ENCODE measurements at regions not wholly inside any gene's neighbourhood (a gene's known extent, or its start where the extent isn't known, plus 50 kb on each side); places are given as distances from the start of the nearest gene placed in this dataset.

- Histone ChIP-seq H3K9me3 (no peaks in the 10 kb centered on the region), H3K36me3 (no peaks in the 10 kb centered on the region), H3K4me1 (no peaks in the 10 kb centered on the region), H3K27me3 (no peaks in the 10 kb centered on the region), H3K4me3 (no peak overlapping the region), H3K27ac (no peak overlapping the region)
- TF ChIP-seq CTCF (IDR thresholded peaks at IDR 0.05) = no peak
- intact Hi-C loops (cut with DNase I) = loop anchor here (10.0 kb wide), 1 partner anchor 1467 kb away; no protein-coding TSS in a partner anchor
- no peak for ATAC-seq
- no peak for DNase-seq
These were observed 616.7 kb downstream of the MCTP2 start for GRCh38 chr15:94848054-94848453.

DNA sequence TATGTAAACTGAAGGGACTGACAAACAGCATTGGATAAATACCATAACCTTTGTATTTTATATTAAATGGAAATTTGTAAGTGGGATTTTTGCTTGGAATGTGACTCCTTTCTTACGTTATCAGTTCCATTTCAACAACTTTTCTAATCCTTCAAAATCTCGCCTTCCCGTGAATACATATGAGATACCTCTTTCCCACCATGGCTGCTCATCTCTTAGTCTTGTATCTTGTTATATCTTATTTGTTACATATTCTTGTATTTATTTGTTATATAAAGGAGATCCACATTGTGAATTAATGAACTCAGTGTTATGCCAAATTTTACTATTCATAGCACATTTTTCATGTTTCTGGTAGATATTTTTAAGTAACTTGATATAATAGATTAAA lies 623.7 kb downstream of the MCTP2 start:
- TF ChIP-seq CTCF (IDR thresholded peaks at IDR 0.05) = no peak
- H3K4me3 ChIP-seq = no peak overlapping the region
- no peak overlapping the region for H3K27ac ChIP-seq
- H3K27me3 ChIP-seq = no peaks in the 10 kb centered on the region
- H3K36me3 ChIP-seq = no peaks in the 10 kb centered on the region
- ATAC-seq (no peak), DNase-seq (no peak)
- H3K9me3 ChIP-seq = no peaks in the 10 kb centered on the region
- intact Hi-C loops (cut with DNase I) = no loop called here
- no peaks in the 10 kb centered on the region for H3K4me1 ChIP-seq

DNA sequence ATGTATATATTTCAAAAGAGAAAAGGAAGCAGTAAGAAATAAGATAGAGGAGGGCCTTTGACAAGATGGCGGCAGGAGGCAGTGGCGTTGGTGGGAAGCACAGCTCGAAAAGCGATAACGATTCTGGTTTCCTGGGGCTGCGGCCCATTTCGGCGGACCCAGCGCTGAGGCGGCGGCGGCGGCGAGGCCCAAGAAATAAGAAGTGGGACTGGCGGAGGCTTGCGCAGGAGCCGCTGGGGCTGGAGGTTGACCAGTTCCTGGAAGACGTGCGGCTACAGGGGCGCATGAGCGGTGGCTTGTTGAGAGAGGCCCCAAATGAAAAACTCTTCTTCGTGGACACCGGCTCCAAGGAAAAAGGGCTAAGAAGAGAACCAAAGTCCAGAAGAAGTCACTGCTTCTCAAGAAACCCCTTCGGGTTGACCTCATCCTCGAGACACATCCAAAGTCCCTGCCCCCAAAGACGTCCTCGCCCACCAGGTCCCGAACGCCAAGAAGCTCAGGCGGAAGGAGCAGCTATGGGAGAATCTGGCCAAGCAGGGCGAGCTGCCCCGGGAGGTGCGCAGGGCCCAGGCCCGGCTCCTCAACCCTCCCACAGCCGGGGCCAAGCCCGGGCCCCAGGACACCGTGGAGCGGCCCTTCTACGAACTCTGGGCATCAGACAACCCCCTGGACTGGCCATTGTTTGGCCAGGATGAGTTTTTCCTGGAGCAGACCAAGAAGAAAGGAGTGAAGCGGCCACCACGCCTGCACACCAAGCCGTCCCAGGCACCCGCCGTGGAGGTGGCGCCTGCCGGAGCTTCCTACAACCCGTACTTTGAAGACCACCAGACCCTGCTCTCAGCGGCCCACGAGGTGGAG lies 624.3 kb downstream of the MCTP2 start:
- TF ChIP-seq CTCF (IDR thresholded peaks at IDR 0.05) = no peak
- Histone ChIP-seq H3K4me1 (no peaks in the 10 kb centered on the region), H3K36me3 (no peaks in the 10 kb centered on the region), H3K9me3 (no peaks in the 10 kb centered on the region), H3K4me3 (no peak overlapping the region), H3K27ac (no peak overlapping the region), H3K27me3 (no peaks in the 10 kb centered on the region)
- intact Hi-C loops (cut with DNase I) = no loop called here
- ATAC-seq (no peak), DNase-seq (no peak)

DNA sequence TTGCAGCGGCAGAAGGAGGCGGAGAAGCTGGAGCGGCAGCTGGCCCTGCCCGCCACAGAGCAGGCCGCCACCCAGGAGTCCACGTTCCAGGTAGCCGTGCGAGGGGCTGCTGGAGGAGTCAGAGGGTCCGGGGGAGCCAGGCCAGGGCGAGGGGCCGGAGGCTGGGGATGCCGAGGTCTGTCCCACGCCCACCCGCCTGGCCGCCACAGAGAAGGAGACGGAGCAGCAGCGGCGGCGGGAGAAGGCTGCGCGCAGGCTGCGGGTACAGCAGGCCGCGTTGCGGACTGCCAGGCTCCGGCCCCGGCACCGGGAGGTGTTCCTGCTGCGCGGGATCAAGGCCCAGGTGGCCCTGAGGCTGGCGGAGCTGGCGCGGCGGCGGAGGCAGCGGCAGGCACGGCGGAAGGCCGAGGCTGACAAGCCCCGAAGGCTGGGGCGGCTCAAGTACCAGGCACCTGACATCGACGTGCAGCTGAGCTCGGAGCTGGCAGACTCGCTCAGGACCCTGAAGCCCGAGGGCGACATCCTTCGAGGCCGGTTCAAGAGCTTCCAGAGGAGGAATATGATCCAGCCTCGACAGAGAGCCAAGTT lies 625.0 kb downstream of the MCTP2 start:
- no peaks in the 10 kb centered on the region for H3K36me3 ChIP-seq
- no peak overlapping the region for H3K4me3 ChIP-seq
- H3K27me3 ChIP-seq = no peaks in the 10 kb centered on the region
- no peak overlapping the region for H3K27ac ChIP-seq
- DNase-seq (no peak), ATAC-seq (no peak)
- no peaks in the 10 kb centered on the region for H3K9me3 ChIP-seq
- H3K4me1 ChIP-seq = no peaks in the 10 kb centered on the region
- intact Hi-C loops (cut with DNase I) = no loop called here
- no peak for TF ChIP-seq CTCF (IDR thresholded peaks at IDR 0.05)

GRCh38 chr15:94857466-94857865 lies 626.1 kb downstream of the MCTP2 start:
- intact Hi-C loops (cut with DNase I) = no loop called here
- no peak for ATAC-seq
- no peaks in the 10 kb centered on the region for H3K4me1 ChIP-seq
- H3K36me3 ChIP-seq = no peaks in the 10 kb centered on the region
- no peaks in the 10 kb centered on the region for H3K9me3 ChIP-seq
- TF ChIP-seq CTCF (IDR thresholded peaks at IDR 0.05) = no peak
- H3K27me3 ChIP-seq = no peaks in the 10 kb centered on the region
- no peak overlapping the region for H3K27ac ChIP-seq
- H3K4me3 ChIP-seq = no peak overlapping the region
- DNase-seq = no peak
